Sigmoid colon (tissue), 4 donors: ENCODE measurements at regions not wholly inside any gene's neighbourhood (a gene's known extent, or its start where the extent isn't known, plus 50 kb on each side); places are given as distances from the start of the nearest gene placed in this dataset.

Experiments
- CTCF ChIP-seq, 4 experiments: fragments of 450-650 bp in 3 of 4; fragments of 200-600 bp in 1 of 4; IDR thresholded peaks; one replicate each; pipeline ENCODE4 v1.5.1; 2016 to 2019; ENCODE audit warnings: antibody characterized with exemption in 4 of 4, mild to moderate bottlenecking in 3 of 4, moderate library complexity in 2 of 4
- EP300 ChIP-seq, 4 donors: sonication (generic); formaldehyde crosslinking; IDR thresholded peaks; one replicate each; pipeline ENCODE4 v1.6.1; 2017; ENCODE audit warnings: antibody characterized with exemption in 4 of 4
- POLR2A ChIP-seq, 2 donors: fragments of 450-650 bp; IDR thresholded peaks; one replicate each; pipeline ENCODE4 v1.6.1; 2016; ENCODE audit warnings: antibody characterized with exemption in 2 of 2, mild to moderate bottlenecking in 2 of 2, moderate library complexity in 2 of 2

DNA sequence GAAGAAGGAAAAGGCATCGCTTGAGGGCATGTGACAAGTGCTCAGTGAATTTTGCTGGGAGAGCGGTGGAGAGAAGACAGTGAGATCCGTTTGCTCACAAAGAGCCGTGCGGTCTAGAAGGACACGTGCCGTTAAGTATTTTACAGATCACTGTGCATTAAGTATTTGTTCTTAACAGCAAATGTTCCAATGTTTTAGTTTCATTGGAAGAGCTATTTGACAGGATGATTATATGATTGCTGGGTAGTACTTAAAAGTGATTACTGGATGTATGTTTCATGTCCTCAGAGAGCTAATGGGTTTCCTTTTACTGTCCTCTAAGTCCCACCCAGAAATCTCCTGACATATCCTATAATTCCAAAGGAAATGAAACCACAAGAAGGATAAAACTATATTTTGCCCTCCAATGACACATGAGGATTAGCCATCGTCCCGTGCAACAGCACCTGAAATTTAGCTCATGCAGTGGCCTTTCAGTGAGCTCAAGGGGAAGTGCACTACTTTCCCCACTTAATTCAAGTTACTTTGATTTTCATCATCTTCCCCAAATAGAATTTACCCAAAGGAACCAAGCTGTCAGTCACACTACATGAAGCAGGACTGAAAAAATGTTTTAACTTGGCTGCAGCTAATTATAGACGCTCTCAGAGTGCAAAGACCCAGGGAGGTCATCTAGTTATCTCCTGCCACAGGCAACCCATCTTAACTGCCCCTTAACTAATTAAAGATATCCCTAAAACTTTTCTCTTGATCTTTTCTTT, 80.3 kb downstream of the KLF6 start:
- no peak for TF ChIP-seq CTCF (IDR thresholded peaks at IDR 0.05)
- TF ChIP-seq EP300 (IDR thresholded peaks at IDR 0.05): no peak
- no peak for TF ChIP-seq POLR2A (IDR thresholded peaks at IDR 0.05)
